Kidney epithelial cell (primary cell): ENCODE measurements at regions not wholly inside any gene's neighbourhood (a gene's known extent, or its start where the extent isn't known, plus 50 kb on each side); places are given as distances from the start of the nearest gene placed in this dataset.

Experiments used
- DNase-seq: peaks from one replicate; pipeline ENCODE4 v3.0.0-alpha.2; 2010; ENCODE audit warnings: low read depth
- H3K27me3 ChIP-seq: 2 replicates; pipeline ENCODE4 v1.6.0; 2011; ENCODE audit warnings: low read length; ENCODE audit not compliant: control insufficient read depth, insufficient read depth
- H3K36me3 ChIP-seq: 2 replicates; pipeline ENCODE4 v1.5.1; 2011; ENCODE audit warnings: low read length; ENCODE audit not compliant: control insufficient read depth, insufficient read depth
- H3K4me3 ChIP-seq: 2 replicates; pipeline ENCODE4 v1.5.1; 2011; ENCODE audit warnings: low read depth, mild to moderate bottlenecking, control low read depth, low read length
- CTCF ChIP-seq: IDR thresholded peaks from 2 replicates; pipeline ENCODE4 v1.5.1; 2011; ENCODE audit warnings: mild to moderate bottlenecking, moderate library complexity, low read length, control low read depth, inconsistent platforms; ENCODE audit not compliant: insufficient read depth, poor library complexity, severe bottlenecking

GRCh38 chr15:69573815-69574475, 121.3 kb downstream of the RPLP1 start:
- Histone ChIP-seq H3K36me3 (no peaks in the 10 kb centered on the region), H3K27me3 (no peaks in the 10 kb centered on the region), H3K4me3 (no peak overlapping the region)
- no peak for TF ChIP-seq CTCF
- DNase-seq = no peak

GRCh38 chr15:69574506-69574905, 121.9 kb downstream of the RPLP1 start:
- H3K4me3 ChIP-seq = no peak overlapping the region
- no peaks in the 10 kb centered on the region for H3K36me3 ChIP-seq
- no peaks in the 10 kb centered on the region for H3K27me3 ChIP-seq
- TF ChIP-seq CTCF = no peak
- DNase-seq = no peak

DNA sequence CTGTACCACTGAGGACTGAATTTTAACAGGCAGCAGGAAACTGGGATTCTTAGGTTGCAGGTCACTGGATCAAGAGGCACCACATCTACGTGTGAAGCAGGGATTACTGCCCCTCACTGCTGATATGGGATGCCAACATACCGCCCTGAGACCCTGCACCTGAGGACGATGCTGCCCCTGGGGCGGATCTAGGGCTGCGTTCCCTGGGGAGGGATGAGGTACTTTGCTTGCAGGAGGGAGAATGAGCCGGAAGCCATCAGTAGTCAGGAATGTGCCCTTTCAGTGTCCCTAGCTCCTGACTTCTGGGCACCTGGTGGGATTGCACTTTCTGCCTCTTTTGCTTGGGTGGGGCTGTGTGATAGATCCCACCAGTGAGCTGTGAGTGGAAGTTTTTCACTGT, 122.8 kb downstream of the RPLP1 start:
- H3K27me3 ChIP-seq = no peaks in the 10 kb centered on the region
- TF ChIP-seq CTCF = no peak
- no peaks in the 10 kb centered on the region for H3K36me3 ChIP-seq
- H3K4me3 ChIP-seq = no peak overlapping the region
- no peak for DNase-seq

DNA sequence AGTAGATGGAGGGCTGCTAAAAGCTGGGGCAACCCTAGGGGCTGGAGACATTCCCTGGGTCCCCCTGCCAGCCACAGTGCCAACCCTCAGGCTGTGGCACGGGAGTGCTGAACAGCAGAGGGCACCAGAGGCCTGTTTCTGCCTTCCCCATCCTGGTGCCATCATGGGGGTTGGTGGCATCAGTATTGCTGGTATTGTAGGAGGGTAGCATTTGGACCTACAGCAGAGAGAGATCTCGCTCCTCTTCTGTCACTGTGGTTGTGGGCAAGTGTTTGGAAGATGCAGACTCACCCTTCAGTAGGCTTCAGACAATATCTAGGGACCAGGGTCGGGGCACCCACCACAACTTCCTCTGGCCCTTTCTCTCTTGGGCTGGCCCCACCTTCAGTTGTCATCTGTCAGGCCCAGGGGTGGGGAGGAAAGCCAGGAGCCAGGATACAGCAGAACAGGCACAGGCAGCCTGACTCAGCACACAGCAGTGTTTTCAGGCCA, 123.5 kb downstream of the RPLP1 start:
- Histone ChIP-seq H3K27me3 (no peaks in the 10 kb centered on the region), H3K36me3 (no peaks in the 10 kb centered on the region), H3K4me3 (no peak overlapping the region)
- peak; percentile 78 for TF ChIP-seq CTCF
- DNase-seq = no peak

- Histone ChIP-seq H3K36me3 (no peaks in the 10 kb centered on the region), H3K27me3 (no peaks in the 10 kb centered on the region), H3K4me3 (no peak overlapping the region)
- no peak for TF ChIP-seq CTCF
- DNase-seq = no peak
Measured at GRCh38 chr15:69576948-69577351, 124.3 kb downstream of the RPLP1 start.

DNA sequence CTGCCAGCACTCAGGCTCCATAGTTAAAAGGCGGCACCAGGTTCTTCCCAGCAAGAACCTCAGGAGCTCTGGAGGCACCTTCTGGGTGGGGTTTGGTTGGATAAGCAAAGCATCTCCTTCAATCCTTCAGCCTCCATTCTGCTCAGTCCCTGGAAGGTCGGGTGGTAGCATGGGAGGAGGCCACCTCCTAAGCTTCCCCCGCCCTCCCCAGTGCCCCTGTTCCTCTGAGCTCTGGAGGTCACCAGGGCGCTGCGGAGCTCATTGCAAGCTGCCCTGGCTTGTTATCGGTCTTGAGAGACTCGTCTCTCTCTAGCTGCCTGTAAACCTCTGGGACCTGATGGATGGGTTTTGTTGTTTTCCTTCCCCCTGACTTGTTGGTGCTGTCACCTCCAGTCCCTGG, 124.8 kb downstream of the RPLP1 start:
- TF ChIP-seq CTCF = no peak
- Histone ChIP-seq H3K27me3 (no peaks in the 10 kb centered on the region), H3K36me3 (no peaks in the 10 kb centered on the region), H3K4me3 (no peak overlapping the region)
- DNase-seq = no peak
